HL-60 (cell line): ENCODE measurements at regions not wholly inside any gene's neighbourhood (a gene's known extent, or its start where the extent isn't known, plus 50 kb on each side); places are given as distances from the start of the nearest gene placed in this dataset.

Experiments used
- CTCF ChIP-seq: IDR thresholded peaks from one replicate; pipeline ENCODE4 v1.5.1; 2011; ENCODE audit warnings: low read length, control low read depth, inconsistent platforms; ENCODE audit not compliant: insufficient read depth
- POLR2AphosphoS5 ChIP-seq: IDR thresholded peaks from 2 replicates; pipeline ENCODE4 v1.6.1; 2012; ENCODE audit warnings: low read depth
- REST ChIP-seq: IDR thresholded peaks from 2 replicates; pipeline ENCODE4 v1.6.1; 2012; ENCODE audit warnings: low read depth; ENCODE audit not compliant: insufficient replicate concordance
- SPI1 ChIP-seq: IDR thresholded peaks from 2 replicates; pipeline ENCODE4 v1.6.1; 2012; ENCODE audit warnings: low read depth, mild to moderate bottlenecking, borderline replicate concordance

GRCh38 chr3:177512945-177513814 lies 315.9 kb upstream of the TBL1XR1 start:
- TF ChIP-seq POLR2AphosphoS5, result no peak
- TF ChIP-seq CTCF, result no peak
- TF ChIP-seq REST, result no peak
- no peak for TF ChIP-seq SPI1
